ENCODE measurements at regions not wholly inside any gene's neighbourhood (a gene's known extent, or its start where the extent isn't known, plus 50 kb on each side); places are given as distances from the start of the nearest gene placed in this dataset.
"Not testable (repeated sequence)": the region's sequence is repeated elsewhere in the genome, so short reads cannot be mapped to it uniquely, and the experiment has no call there.

GRCh38 chr6:134553936-134554335 lies 236.0 kb upstream of the SGK1 start:
- ATAC-seq (replicated peaks), result no peak
- H3K27ac Mint-ChIP-seq, result no peak overlapping the region
- no peak overlapping the region for H3K4me3 Mint-ChIP-seq
- no peaks in the 10 kb centered on the region for H3K36me3 Mint-ChIP-seq (ENCODE audit: low read depth)
- no peaks in the 10 kb centered on the region for H3K9me3 Mint-ChIP-seq
- no peaks in the 10 kb centered on the region for H3K27me3 Mint-ChIP-seq
- H3K4me1 Mint-ChIP-seq, result no peaks in the 10 kb centered on the region

DNA sequence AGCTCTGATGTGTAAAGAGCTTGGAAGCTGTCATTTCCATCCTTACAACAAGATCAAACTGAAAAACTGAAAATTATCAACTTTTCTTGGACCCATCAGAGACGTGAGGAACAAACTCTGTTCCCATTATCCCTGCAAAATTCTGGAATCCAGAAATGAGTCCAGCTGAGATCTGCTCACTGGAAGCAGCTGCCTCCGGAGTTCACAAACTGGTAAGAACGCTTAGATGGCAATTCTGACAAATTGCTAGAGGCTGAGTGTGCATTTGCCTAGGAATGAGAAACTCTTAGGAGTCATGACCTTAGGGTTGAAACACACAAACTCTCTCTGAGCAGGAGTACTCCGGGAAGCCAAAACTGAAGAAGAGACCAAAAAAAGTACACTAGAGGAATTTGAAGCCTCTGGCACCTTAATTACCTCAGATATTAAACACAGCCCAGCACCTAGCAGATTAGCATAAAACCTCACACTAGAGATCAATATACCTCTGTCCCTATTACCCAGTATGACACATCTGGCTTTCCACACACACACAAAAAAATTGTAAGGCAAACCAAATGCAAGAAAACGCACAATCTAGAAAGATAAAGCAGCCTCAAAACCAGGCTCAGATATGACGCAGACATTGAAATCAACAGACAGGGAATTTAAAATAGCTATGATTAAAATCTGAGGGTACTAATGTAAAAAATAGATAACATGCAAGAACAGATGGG lies 233.5 kb upstream of the SGK1 start:
- Mint-ChIP-seq H3K27me3 (no peaks in the 10 kb centered on the region), H3K4me3 (no peak overlapping the region), H3K36me3 (ENCODE audit: low read depth) (no peaks in the 10 kb centered on the region), H3K27ac (no peak overlapping the region), H3K9me3 (no peaks in the 10 kb centered on the region), H3K4me1 (no peaks in the 10 kb centered on the region)
- no peak for ATAC-seq (replicated peaks)

GRCh38 chr6:134550604-134551003 lies 232.7 kb upstream of the SGK1 start:
- Mint-ChIP-seq H3K27me3 (no peaks in the 10 kb centered on the region), H3K36me3 (ENCODE audit: low read depth) (no peaks in the 10 kb centered on the region), H3K4me1 (no peaks in the 10 kb centered on the region)

GRCh38 chr6:134549854-134550253 lies 231.9 kb upstream of the SGK1 start:
- H3K4me1 Mint-ChIP-seq, result no peaks in the 10 kb centered on the region
- no peak overlapping the region for H3K4me3 Mint-ChIP-seq
- ATAC-seq (replicated peaks), result no peak
- H3K27ac Mint-ChIP-seq, result no peak overlapping the region
- no peaks in the 10 kb centered on the region for H3K36me3 Mint-ChIP-seq (ENCODE audit: low read depth)
- no peaks in the 10 kb centered on the region for H3K27me3 Mint-ChIP-seq
- H3K9me3 Mint-ChIP-seq, result no peaks in the 10 kb centered on the region

More at GRCh38 chr6:134550604-134551003, 232.7 kb upstream of the SGK1 start:
- ATAC-seq (replicated peaks), result no peak
- H3K27ac Mint-ChIP-seq, result no peak overlapping the region
- H3K9me3 Mint-ChIP-seq, result no peaks in the 10 kb centered on the region
- H3K4me3 Mint-ChIP-seq, result no peak overlapping the region

GRCh38 chr6:134546962-134547645 lies 229.2 kb upstream of the SGK1 start:
- Mint-ChIP-seq H3K4me3 (no peak overlapping the region), H3K36me3 (ENCODE audit: low read depth) (no peaks in the 10 kb centered on the region), H3K27me3 (no peaks in the 10 kb centered on the region), H3K4me1 (peaks cover 7% of the 10 kb centered on the region), H3K27ac (no peak overlapping the region), H3K9me3 (no peaks in the 10 kb centered on the region)
- ATAC-seq (replicated peaks), result no peak

DNA sequence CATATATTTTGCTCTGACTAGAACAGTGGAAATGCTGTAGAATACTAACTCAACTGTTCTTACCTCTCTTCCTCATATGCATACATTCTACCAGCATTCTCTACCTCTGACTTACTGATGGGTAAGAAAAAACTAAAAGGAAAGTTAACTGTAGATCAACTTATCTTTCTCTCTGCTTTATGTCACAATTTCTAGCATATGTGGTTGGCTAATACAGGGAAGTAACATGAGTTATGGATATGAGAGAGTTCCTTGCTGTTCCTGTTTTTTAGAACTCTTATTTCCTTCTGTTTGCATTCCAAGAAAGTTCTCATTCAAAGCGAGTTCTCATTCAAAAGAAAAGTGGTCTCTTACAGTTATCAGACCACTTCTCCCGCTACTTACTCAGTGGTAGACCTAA lies 226.8 kb upstream of the SGK1 start:
- no peak for ATAC-seq (replicated peaks)
- Mint-ChIP-seq H3K27ac (no peak overlapping the region), H3K4me3 (no peak overlapping the region), H3K4me1 (peaks cover 11% of the 10 kb centered on the region), H3K27me3 (no peaks in the 10 kb centered on the region), H3K36me3 (ENCODE audit: low read depth) (no peaks in the 10 kb centered on the region), H3K9me3 (no peaks in the 10 kb centered on the region)

GRCh38 chr6:134543128-134543527 lies 225.2 kb upstream of the SGK1 start:
- Mint-ChIP-seq H3K36me3 (ENCODE audit: low read depth) (no peaks in the 10 kb centered on the region), H3K27me3 (no peaks in the 10 kb centered on the region), H3K4me3 (no peak overlapping the region), H3K4me1 (peaks cover 13% of the 10 kb centered on the region), H3K9me3 (no peaks in the 10 kb centered on the region), H3K27ac (peak overlapping the region; percentile 40)
- peak; percentile 47 for ATAC-seq (replicated peaks)

DNA sequence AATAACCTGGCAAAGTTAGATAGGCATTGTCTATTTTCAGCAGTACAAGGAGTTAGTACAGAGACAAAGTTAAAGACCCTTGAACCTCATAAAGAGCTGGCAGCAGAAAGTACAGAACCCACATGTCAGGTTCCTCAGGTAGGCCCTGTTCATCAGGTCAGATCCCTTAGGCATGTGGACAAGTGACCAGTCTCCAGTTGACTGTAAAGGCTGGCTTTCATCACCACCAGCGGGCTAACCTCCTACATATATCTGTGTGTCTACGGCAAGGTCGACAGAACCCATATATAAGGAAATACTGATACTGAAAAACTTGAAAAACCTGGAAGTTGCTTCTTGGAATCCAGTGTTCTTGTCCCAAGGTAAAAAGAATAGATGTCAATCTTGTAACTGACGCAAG lies 223.1 kb upstream of the SGK1 start:
- Mint-ChIP-seq H3K4me1 (peaks cover 16% of the 10 kb centered on the region), H3K36me3 (ENCODE audit: low read depth) (no peaks in the 10 kb centered on the region), H3K4me3 (no peak overlapping the region), H3K9me3 (no peaks in the 10 kb centered on the region), H3K27ac (no peak overlapping the region), H3K27me3 (no peaks in the 10 kb centered on the region)
- ATAC-seq (replicated peaks), result no peak

GRCh38 chr6:134539865-134540323 lies 222.0 kb upstream of the SGK1 start:
- H3K27ac Mint-ChIP-seq, result no peak overlapping the region
- H3K4me3 Mint-ChIP-seq, result no peak overlapping the region

GRCh38 chr6:134537765-134538164 lies 219.9 kb upstream of the SGK1 start:
- not testable (repeated sequence) for ATAC-seq (replicated peaks); H3K27me3 Mint-ChIP-seq; H3K4me3 Mint-ChIP-seq; H3K9me3 Mint-ChIP-seq; H3K27ac Mint-ChIP-seq; H3K36me3 Mint-ChIP-seq (ENCODE audit: low read depth)
- peaks cover 15% of the 10 kb centered on the region for H3K4me1 Mint-ChIP-seq

More at GRCh38 chr6:134539865-134540323, 222.0 kb upstream of the SGK1 start:
- ATAC-seq (replicated peaks), result no peak
- no peaks in the 10 kb centered on the region for H3K9me3 Mint-ChIP-seq
- no peaks in the 10 kb centered on the region for H3K27me3 Mint-ChIP-seq
- peaks cover 17% of the 10 kb centered on the region for H3K4me1 Mint-ChIP-seq
- H3K36me3 Mint-ChIP-seq (ENCODE audit: low read depth), result no peaks in the 10 kb centered on the region

DNA sequence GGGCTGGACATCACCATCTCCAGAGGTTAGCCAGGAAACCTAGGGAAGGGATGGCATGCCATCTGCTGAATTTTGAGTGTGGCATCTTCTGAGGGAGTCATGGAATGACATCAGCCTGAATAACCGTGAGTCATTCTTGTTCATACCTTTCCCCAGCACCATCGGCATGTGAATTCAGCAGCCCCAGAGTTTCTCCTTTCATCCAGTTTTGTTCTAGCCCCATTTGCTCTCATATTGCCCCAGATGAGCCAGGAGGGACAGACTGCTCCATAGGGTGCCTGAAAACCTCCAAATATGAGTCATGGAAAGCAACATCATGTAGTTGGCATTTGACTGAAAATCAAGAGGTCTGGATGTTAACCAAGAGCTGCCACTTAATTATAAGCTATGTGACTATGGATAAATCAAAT lies 219.2 kb upstream of the SGK1 start:
- no peaks in the 10 kb centered on the region for H3K9me3 Mint-ChIP-seq
- H3K27ac Mint-ChIP-seq, result no peak overlapping the region
- no peaks in the 10 kb centered on the region for H3K27me3 Mint-ChIP-seq
- no peaks in the 10 kb centered on the region for H3K36me3 Mint-ChIP-seq (ENCODE audit: low read depth)
- no peak overlapping the region for H3K4me3 Mint-ChIP-seq
- H3K4me1 Mint-ChIP-seq, result peaks cover 14% of the 10 kb centered on the region
- ATAC-seq (replicated peaks), result peak; percentile 29

DNA sequence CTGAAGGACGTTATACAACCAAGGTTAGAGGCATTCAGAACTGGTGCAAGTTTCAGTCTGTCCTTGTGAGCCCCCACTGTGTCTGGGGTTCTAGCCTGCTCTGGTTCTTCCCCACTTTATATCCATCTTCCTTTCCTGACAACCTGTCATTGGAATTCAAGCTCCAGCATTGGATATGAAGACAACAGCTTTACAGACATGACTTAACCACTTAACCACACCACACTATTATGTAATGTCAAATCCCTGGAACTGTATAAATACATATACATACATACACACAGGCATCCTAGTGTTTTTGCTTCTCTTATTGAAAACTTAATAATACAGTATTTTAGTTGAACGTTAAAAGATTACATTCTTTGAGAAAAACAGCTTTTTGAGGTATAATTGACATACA lies 217.9 kb upstream of the SGK1 start:
- Mint-ChIP-seq H3K27ac (no peak overlapping the region), H3K9me3 (no peaks in the 10 kb centered on the region), H3K4me3 (no peak overlapping the region), H3K4me1 (peaks cover 14% of the 10 kb centered on the region), H3K27me3 (no peaks in the 10 kb centered on the region), H3K36me3 (ENCODE audit: low read depth) (no peaks in the 10 kb centered on the region)
- no peak for ATAC-seq (replicated peaks)

GRCh38 chr6:134534708-134535149 lies 216.8 kb upstream of the SGK1 start:
- Mint-ChIP-seq H3K9me3 (no peaks in the 10 kb centered on the region), H3K4me1 (peaks cover 15% of the 10 kb centered on the region), H3K36me3 (ENCODE audit: low read depth) (no peaks in the 10 kb centered on the region), H3K27me3 (no peaks in the 10 kb centered on the region), H3K4me3 (no peak overlapping the region), H3K27ac (peak overlapping the region; percentile 24)
- ATAC-seq (replicated peaks), result peak; percentile 86

DNA sequence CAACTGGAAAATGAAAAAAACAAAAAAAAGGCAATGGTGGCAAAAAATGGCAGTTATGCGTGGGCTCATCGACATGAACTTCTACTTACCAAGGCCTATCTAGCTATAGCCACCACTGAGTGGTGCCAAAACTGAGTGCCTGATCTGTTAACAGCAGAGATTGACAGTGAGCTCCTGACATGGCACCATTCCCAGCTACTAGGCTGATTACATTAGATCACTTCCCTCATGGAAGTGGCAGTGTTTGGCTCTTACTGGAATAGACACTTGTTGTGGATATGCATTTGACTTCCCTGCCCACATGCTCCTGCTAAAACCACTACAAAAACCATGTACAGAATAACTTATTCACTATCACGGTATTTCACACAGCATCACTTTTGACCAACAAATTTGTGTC lies 216.1 kb upstream of the SGK1 start:
- Mint-ChIP-seq H3K9me3 (no peaks in the 10 kb centered on the region), H3K4me1 (peaks cover 18% of the 10 kb centered on the region), H3K36me3 (ENCODE audit: low read depth) (no peaks in the 10 kb centered on the region), H3K27ac (no peak overlapping the region), H3K27me3 (no peaks in the 10 kb centered on the region), H3K4me3 (no peak overlapping the region)
- ATAC-seq (replicated peaks), result no peak

Measured in activated T-helper 17 cell treated with anti-CD3 and anti-CD28 coated beads, Interleukin-2, amount 50 U/mL, for 72 hours (primary cell).